HEK293 (cell line): ENCODE measurements at regions not wholly inside any gene's neighbourhood (a gene's known extent, or its start where the extent isn't known, plus 50 kb on each side); places are given as distances from the start of the nearest gene placed in this dataset.

Experiments
- CTCF ChIA-PET: fragments of 350-600 bp; formaldehyde crosslinking; extraction: SDS; loops from one replicate; lab custom pipeline; 2021; ENCODE audit warnings: antibody characterized with exemption; lab: Yijun Ruan, JAX
- POLR2A ChIA-PET: fragments of 300-600 bp; formaldehyde crosslinking; extraction: SDS; loops from one replicate; lab custom pipeline; 2020; ENCODE audit warnings: antibody characterized with exemption, inconsistent platforms; lab: Yijun Ruan, JAX
- H3K27ac ChIP-seq: fragments of 200-500 bp; sonication (Bioruptor generic); 2 replicates; pipeline ENCODE4 v1.5.1; 2014; ENCODE audit warnings: low read depth, low read length, control low read depth, inconsistent platforms; ENCODE audit errors: extremely low read depth
- H3K36me3 ChIP-seq, 2 experiments: fragments of 200-500 bp in 1 of 2; sonication (Bioruptor generic) in 1 of 2; 1 replicate in 1 of 2; 2 replicates in 1 of 2; pipeline ENCODE4 v1.5.1; 2014 to 2017; ENCODE audit warnings: inconsistent platforms in 2 of 2, low read length in 2 of 2; ENCODE audit not compliant: control insufficient read depth in 2 of 2, insufficient read depth in 1 of 2
- H3K4me1 ChIP-seq: fragments of 200-500 bp; sonication (Bioruptor generic); 2 replicates; pipeline ENCODE4 v1.5.1; 2014; ENCODE audit warnings: mild to moderate bottlenecking, low read length, inconsistent platforms; ENCODE audit not compliant: control insufficient read depth, insufficient read depth
- H3K4me3 ChIP-seq: 2 replicates; pipeline ENCODE4 v1.5.1; 2011; ENCODE audit warnings: low read depth, mild to moderate bottlenecking, control low read depth, low read length, moderate library complexity
- H3K9me3 ChIP-seq: fragments of 200-500 bp; sonication (Bioruptor generic); 2 replicates; pipeline ENCODE4 v1.5.1; 2014; ENCODE audit warnings: low read depth, low read length, inconsistent platforms; ENCODE audit not compliant: control insufficient read depth, insufficient read depth
- HOXC10 ChIP-seq: sonication (generic); formaldehyde crosslinking; IDR thresholded peaks from 2 replicates; pipeline ENCODE4 v1.8.1; 2023; ENCODE audit warnings: mild to moderate bottlenecking, missing genetic modification reagents
- IKZF3 ChIP-seq: fragments of 450-650 bp; IDR thresholded peaks from 2 replicates; pipeline ENCODE4 v1.5.0; 2018; ENCODE audit warnings: missing biosample characterization, mild to moderate bottlenecking, missing genetic modification characterization, moderate library complexity
- KLF7 ChIP-seq: fragments of 450-650 bp; formaldehyde crosslinking; IDR thresholded peaks from 2 replicates; pipeline ENCODE4 v1.5.1; 2016; ENCODE audit warnings: missing biosample characterization, missing genetic modification characterization, borderline replicate concordance
- SP2 ChIP-seq: fragments of 450-650 bp; formaldehyde crosslinking; IDR thresholded peaks from 2 replicates; pipeline ENCODE4 v1.5.1; 2016; ENCODE audit warnings: missing biosample characterization, missing genetic modification characterization
- WT1 ChIP-seq: fragments of 450-650 bp; formaldehyde crosslinking; IDR thresholded peaks from 2 replicates; pipeline ENCODE4 v1.5.1; 2016; ENCODE audit warnings: missing biosample characterization, missing genetic modification characterization
- ZNF248 ChIP-seq: fragments of 450-650 bp; formaldehyde crosslinking; IDR thresholded peaks from 2 replicates; pipeline ENCODE4 v1.5.1; 2017; ENCODE audit warnings: missing biosample characterization, missing genetic modification characterization
- ZNF266 ChIP-seq: fragments of 450-650 bp; formaldehyde crosslinking; IDR thresholded peaks from 2 replicates; pipeline ENCODE4 v1.5.1; 2016; ENCODE audit warnings: missing biosample characterization, missing genetic modification characterization, low read depth
- ZNF341 ChIP-seq: fragments of 450-650 bp; formaldehyde crosslinking; IDR thresholded peaks from 2 replicates; pipeline ENCODE4; 2016; ENCODE audit warnings: low read depth, missing biosample characterization, missing genetic modification characterization
- ZNF394 ChIP-seq: fragments of 450-650 bp; formaldehyde crosslinking; IDR thresholded peaks from 2 replicates; pipeline ENCODE4 v1.5.1; 2016; ENCODE audit warnings: missing biosample characterization, missing genetic modification characterization, mild to moderate bottlenecking, moderate library complexity, borderline replicate concordance
- ZNF623 ChIP-seq: fragments of 450-650 bp; formaldehyde crosslinking; IDR thresholded peaks from 2 replicates; pipeline ENCODE4 v1.5.1; 2016; ENCODE audit warnings: missing biosample characterization, missing genetic modification characterization
- ZNF664 ChIP-seq: fragments of 450-650 bp; formaldehyde crosslinking; IDR thresholded peaks from 2 replicates; pipeline ENCODE4 v1.5.1; 2016; ENCODE audit warnings: missing biosample characterization, missing genetic modification characterization
- ZNF785 ChIP-seq: fragments of 450-650 bp; formaldehyde crosslinking; IDR thresholded peaks from 2 replicates; pipeline ENCODE4 v1.5.1; 2016; ENCODE audit warnings: missing biosample characterization, missing genetic modification characterization
- ZNF792 ChIP-seq: fragments of 450-650 bp; formaldehyde crosslinking; IDR thresholded peaks from 2 replicates; pipeline ENCODE4 v1.5.1; 2016; ENCODE audit warnings: missing biosample characterization, missing genetic modification characterization
- ZSCAN23 ChIP-seq: fragments of 450-650 bp; formaldehyde crosslinking; IDR thresholded peaks from 2 replicates; pipeline ENCODE4 v1.5.1; 2016; ENCODE audit warnings: missing biosample characterization, missing genetic modification characterization
- TF ChIP-seq, protein P1 (sequence below): fragments of 450-650 bp; formaldehyde crosslinking; IDR thresholded peaks from 2 replicates; pipeline ENCODE4 v1.5.1; 2016; ENCODE audit warnings: missing biosample characterization, missing genetic modification characterization
- TF ChIP-seq, protein P2 (sequence below): fragments of 450-650 bp; formaldehyde crosslinking; IDR thresholded peaks from 2 replicates; pipeline ENCODE4 v1.5.1; 2016; ENCODE audit warnings: missing biosample characterization, missing genetic modification characterization
- TF ChIP-seq, protein P3 (sequence below): fragments of 450-650 bp; formaldehyde crosslinking; conservative IDR thresholded peaks from 2 replicates; pipeline ENCODE4 v1.5.1; 2016; ENCODE audit warnings: low read depth, missing biosample characterization, missing genetic modification characterization
- TF ChIP-seq, protein P4 (sequence below): fragments of 450-650 bp; formaldehyde crosslinking; IDR thresholded peaks from 2 replicates; pipeline ENCODE4 v1.5.1; 2017; ENCODE audit warnings: missing biosample characterization, missing genetic modification characterization
- TF ChIP-seq, protein P5 (sequence below): fragments of 450-650 bp; formaldehyde crosslinking; IDR thresholded peaks from 2 replicates; pipeline ENCODE4 v1.5.0; 2017; ENCODE audit warnings: missing biosample characterization, missing genetic modification characterization, borderline replicate concordance
- TF ChIP-seq, protein P6 (sequence below): fragments of 450-650 bp; formaldehyde crosslinking; IDR thresholded peaks from 2 replicates; pipeline ENCODE4 v1.5.1; 2016; ENCODE audit warnings: missing biosample characterization, missing genetic modification characterization

DNA sequence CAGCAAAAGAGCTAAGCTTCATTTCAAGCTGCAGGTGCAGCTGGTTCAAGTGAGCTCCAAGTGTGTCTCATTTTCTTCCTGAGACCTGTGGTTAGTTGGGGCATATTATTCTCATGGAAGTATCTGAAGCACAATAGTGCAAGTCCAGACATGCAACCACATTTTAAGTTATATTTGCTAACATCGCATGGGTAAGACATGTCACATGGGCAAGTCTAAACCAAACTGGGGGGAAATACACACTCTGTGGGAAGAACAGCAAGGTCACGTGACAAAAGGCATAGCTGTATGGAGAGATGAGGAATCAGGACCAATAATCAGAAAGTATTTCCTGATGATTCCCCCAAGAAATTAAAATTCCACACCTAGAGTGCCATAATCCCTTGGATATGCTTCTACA, 94.9 kb upstream of the NDP start (continued):
- TF ChIP-seq, protein P1, sequence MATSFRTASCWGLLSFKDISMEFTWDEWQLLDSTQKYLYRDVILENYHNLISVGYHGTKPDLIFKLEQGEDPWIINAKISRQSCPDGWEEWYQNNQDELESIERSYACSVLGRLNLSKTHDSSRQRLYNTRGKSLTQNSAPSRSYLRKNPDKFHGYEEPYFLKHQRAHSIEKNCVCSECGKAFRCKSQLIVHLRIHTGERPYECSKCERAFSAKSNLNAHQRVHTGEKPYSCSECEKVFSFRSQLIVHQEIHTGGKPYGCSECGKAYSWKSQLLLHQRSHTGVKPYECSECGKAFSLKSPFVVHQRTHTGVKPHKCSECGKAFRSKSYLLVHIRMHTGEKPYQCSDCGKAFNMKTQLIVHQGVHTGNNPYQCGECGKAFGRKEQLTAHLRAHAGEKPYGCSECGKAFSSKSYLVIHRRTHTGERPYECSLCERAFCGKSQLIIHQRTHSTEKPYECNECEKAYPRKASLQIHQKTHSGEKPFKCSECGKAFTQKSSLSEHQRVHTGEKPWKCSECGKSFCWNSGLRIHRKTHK (tag by site-specific recombination) = no peak
- no peak for TF ChIP-seq ZNF623 (tag by site-specific recombination)
- no peak for TF ChIP-seq ZNF248 (tag by site-specific recombination)
- no peak for TF ChIP-seq ZNF266 (tag by site-specific recombination)
- TF ChIP-seq ZNF341 (tag by site-specific recombination) = no peak
- no peak for TF ChIP-seq HOXC10 (CRISPR knock-in tag)

DNA sequence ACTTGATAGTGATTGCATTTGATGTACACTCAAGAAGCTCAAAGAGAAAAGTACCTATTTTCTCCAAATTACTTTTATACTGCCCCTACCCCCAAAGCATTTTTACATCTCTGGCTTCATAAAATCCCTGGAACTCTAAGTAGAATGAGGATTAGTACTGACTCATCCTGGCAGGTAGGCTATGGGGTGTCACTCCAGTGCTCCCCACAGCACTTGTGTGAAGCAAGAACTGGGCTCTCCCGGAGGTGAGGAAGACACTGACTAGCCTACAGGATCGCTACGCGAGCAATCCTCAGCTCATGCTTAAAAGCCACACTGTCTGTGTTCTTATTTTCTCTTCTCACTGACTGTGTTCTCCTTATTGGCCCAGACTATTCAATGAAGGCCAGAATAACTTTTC, 90.4 kb upstream of the NDP start:
- CTCF ChIA-PET = interaction anchor here (0.7 kb wide), 1 partner anchor 187 kb away, joined by 3 read pairs; no protein-coding TSS in a partner anchor
- H3K27ac ChIP-seq = no peak overlapping the region
- POLR2A ChIA-PET = no interaction called here
- H3K36me3 ChIP-seq = no peaks in the 10 kb centered on the region
- H3K4me3 ChIP-seq = no peak overlapping the region
- H3K4me1 ChIP-seq = no peaks in the 10 kb centered on the region
- TF ChIP-seq KLF7 (tag by site-specific recombination) (no peak), ZNF664 (no peak), WT1 (tag by site-specific recombination) (no peak), ZNF394 (tag by site-specific recombination) (no peak), ZNF623 (tag by site-specific recombination) (no peak), ZSCAN23 (tag by site-specific recombination) (no peak), ZNF785 (tag by site-specific recombination) (no peak), ZNF792 (no peak), IKZF3 (tag by site-specific recombination) (no peak)
- TF ChIP-seq, protein P2, sequence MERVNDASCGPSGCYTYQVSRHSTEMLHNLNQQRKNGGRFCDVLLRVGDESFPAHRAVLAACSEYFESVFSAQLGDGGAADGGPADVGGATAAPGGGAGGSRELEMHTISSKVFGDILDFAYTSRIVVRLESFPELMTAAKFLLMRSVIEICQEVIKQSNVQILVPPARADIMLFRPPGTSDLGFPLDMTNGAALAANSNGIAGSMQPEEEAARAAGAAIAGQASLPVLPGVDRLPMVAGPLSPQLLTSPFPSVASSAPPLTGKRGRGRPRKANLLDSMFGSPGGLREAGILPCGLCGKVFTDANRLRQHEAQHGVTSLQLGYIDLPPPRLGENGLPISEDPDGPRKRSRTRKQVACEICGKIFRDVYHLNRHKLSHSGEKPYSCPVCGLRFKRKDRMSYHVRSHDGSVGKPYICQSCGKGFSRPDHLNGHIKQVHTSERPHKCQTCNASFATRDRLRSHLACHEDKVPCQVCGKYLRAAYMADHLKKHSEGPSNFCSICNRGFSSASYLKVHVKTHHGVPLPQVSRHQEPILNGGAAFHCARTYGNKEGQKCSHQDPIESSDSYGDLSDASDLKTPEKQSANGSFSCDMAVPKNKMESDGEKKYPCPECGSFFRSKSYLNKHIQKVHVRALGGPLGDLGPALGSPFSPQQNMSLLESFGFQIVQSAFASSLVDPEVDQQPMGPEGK (tag by site-specific recombination) = no peak
- TF ChIP-seq, protein P3, sequence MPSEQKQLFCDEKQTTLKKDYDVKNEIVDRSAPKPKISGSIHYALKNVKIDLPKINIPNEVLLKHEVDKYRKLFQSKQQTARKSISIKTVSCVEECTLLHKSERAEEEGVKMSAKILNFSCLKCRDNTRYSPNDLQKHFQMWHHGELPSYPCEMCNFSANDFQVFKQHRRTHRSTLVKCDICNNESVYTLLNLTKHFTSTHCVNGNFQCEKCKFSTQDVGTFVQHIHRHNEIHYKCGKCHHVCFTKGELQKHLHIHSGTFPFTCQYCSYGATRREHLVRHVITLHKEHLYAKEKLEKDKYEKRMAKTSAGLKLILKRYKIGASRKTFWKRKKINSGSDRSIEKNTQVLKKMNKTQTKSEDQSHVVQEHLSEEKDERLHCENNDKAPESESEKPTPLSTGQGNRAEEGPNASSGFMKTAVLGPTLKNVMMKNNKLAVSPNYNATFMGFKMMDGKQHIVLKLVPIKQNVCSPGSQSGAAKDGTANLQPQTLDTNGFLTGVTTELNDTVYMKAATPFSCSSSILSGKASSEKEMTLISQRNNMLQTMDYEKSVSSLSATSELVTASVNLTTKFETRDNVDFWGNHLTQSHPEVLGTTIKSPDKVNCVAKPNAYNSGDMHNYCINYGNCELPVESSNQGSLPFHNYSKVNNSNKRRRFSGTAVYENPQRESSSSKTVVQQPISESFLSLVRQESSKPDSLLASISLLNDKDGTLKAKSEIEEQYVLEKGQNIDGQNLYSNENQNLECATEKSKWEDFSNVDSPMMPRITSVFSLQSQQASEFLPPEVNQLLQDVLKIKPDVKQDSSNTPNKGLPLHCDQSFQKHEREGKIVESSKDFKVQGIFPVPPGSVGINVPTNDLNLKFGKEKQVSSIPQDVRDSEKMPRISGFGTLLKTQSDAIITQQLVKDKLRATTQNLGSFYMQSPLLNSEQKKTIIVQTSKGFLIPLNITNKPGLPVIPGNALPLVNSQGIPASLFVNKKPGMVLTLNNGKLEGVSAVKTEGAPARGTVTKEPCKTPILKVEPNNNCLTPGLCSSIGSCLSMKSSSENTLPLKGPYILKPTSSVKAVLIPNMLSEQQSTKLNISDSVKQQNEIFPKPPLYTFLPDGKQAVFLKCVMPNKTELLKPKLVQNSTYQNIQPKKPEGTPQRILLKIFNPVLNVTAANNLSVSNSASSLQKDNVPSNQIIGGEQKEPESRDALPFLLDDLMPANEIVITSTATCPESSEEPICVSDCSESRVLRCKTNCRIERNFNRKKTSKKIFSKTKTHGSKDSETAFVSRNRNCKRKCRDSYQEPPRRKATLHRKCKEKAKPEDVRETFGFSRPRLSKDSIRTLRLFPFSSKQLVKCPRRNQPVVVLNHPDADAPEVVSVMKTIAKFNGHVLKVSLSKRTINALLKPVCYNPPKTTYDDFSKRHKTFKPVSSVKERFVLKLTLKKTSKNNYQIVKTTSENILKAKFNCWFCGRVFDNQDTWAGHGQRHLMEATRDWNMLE (tag by site-specific recombination) = no peak
- H3K9me3 ChIP-seq = no peaks in the 10 kb centered on the region

DNA sequence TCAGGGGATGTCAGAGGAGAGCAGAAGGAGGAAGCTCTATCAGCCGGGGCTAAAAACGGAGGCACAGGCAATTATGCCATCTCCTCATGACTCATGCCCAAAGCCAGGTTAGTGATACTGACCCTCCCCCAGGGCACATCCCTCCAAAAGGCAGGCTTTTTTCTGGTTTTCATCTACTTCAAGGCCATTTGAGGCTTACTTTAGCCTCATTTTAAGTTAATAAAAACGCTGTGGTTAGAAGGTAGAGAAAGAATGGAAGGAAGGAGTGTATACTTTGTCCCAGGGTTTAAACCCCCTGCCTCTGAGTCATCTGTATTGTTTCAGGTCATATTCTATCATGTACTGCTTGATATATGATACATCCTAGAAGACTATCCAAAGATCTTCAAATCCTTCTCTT, 89.7 kb upstream of the NDP start:
- ChIA-PET POLR2A (no interaction called here), CTCF (no interaction called here)
- H3K9me3 ChIP-seq = no peaks in the 10 kb centered on the region
- H3K27ac ChIP-seq = no peak overlapping the region
- H3K4me3 ChIP-seq = no peak overlapping the region
- no peaks in the 10 kb centered on the region for H3K4me1 ChIP-seq
- H3K36me3 ChIP-seq = no peaks in the 10 kb centered on the region
- TF ChIP-seq WT1 (tag by site-specific recombination) = no peak
- TF ChIP-seq, protein P4, sequence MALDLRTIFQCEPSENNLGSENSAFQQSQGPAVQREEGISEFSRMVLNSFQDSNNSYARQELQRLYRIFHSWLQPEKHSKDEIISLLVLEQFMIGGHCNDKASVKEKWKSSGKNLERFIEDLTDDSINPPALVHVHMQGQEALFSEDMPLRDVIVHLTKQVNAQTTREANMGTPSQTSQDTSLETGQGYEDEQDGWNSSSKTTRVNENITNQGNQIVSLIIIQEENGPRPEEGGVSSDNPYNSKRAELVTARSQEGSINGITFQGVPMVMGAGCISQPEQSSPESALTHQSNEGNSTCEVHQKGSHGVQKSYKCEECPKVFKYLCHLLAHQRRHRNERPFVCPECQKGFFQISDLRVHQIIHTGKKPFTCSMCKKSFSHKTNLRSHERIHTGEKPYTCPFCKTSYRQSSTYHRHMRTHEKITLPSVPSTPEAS (tag by site-specific recombination) = no peak
- TF ChIP-seq, protein P5, sequence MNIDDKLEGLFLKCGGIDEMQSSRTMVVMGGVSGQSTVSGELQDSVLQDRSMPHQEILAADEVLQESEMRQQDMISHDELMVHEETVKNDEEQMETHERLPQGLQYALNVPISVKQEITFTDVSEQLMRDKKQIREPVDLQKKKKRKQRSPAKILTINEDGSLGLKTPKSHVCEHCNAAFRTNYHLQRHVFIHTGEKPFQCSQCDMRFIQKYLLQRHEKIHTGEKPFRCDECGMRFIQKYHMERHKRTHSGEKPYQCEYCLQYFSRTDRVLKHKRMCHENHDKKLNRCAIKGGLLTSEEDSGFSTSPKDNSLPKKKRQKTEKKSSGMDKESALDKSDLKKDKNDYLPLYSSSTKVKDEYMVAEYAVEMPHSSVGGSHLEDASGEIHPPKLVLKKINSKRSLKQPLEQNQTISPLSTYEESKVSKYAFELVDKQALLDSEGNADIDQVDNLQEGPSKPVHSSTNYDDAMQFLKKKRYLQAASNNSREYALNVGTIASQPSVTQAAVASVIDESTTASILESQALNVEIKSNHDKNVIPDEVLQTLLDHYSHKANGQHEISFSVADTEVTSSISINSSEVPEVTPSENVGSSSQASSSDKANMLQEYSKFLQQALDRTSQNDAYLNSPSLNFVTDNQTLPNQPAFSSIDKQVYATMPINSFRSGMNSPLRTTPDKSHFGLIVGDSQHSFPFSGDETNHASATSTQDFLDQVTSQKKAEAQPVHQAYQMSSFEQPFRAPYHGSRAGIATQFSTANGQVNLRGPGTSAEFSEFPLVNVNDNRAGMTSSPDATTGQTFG = no peak
- TF ChIP-seq, protein P6, sequence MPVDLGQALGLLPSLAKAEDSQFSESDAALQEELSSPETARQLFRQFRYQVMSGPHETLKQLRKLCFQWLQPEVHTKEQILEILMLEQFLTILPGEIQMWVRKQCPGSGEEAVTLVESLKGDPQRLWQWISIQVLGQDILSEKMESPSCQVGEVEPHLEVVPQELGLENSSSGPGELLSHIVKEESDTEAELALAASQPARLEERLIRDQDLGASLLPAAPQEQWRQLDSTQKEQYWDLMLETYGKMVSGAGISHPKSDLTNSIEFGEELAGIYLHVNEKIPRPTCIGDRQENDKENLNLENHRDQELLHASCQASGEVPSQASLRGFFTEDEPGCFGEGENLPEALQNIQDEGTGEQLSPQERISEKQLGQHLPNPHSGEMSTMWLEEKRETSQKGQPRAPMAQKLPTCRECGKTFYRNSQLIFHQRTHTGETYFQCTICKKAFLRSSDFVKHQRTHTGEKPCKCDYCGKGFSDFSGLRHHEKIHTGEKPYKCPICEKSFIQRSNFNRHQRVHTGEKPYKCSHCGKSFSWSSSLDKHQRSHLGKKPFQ (tag by site-specific recombination) = no peak
- no peak for TF ChIP-seq SP2 (tag by site-specific recombination)
